Kidney (tissue), 13 donors: ENCODE measurements at regions not wholly inside any gene's neighbourhood (a gene's known extent, or its start where the extent isn't known, plus 50 kb on each side); places are given as distances from the start of the nearest gene placed in this dataset.

Experiments
- DNase-seq, 5 donors: peaks; one replicate each; pipeline ENCODE4 v3.0.0-alpha.2; 2013 to 2020
- FAIRE-seq: peaks from 2 replicates; lab custom pipeline; 2012; peaks lifted over from hg19 to GRCh38; lab: Jason Lieb, UNC
- H3K27ac ChIP-seq, 2 donors: one replicate each; pipeline ENCODE4 v1.7.0; 2013; ENCODE audit warnings: low read depth in 2 of 2, low read length in 2 of 2, inconsistent platforms in 1 of 2
- H3K27me3 ChIP-seq: one replicate; pipeline ENCODE4 v1.7.1; 2013; ENCODE audit warnings: low read length, inconsistent platforms; ENCODE audit not compliant: control insufficient read depth, insufficient read depth
- H3K36me3 ChIP-seq, 3 donors: one replicate each; pipeline versions ENCODE4 v1.7.0 to v1.7.1; 2013; ENCODE audit warnings: low read length in 3 of 3, control low read depth in 1 of 3, inconsistent platforms in 1 of 3; ENCODE audit not compliant: insufficient read depth in 3 of 3, control insufficient read depth in 2 of 3
- H3K4me1 ChIP-seq, 3 donors: one replicate each; pipeline versions ENCODE4 v1.7.0 to v1.7.1; 2013; ENCODE audit warnings: low read length in 3 of 3, inconsistent platforms in 1 of 3, low read depth in 1 of 3; ENCODE audit not compliant: control insufficient read depth in 2 of 3, insufficient read depth in 2 of 3
- H3K4me3 ChIP-seq, 3 donors: one replicate each; pipeline versions ENCODE4 v1.7.0 to v1.8.1; 2013; ENCODE audit warnings: low read length in 3 of 3, control low read depth in 1 of 3, inconsistent platforms in 1 of 3
- H3K9ac ChIP-seq, 3 donors: one replicate each; pipeline versions ENCODE4 v1.7.0 to v1.7.1; 2013; ENCODE audit warnings: low read length in 3 of 3, control low read depth in 1 of 3, inconsistent platforms in 1 of 3
- H3K9me3 ChIP-seq, 3 donors: one replicate each; pipeline versions ENCODE4 v1.7.0 to v1.7.1; 2013; ENCODE audit warnings: low read length in 3 of 3, control low read depth in 1 of 3, inconsistent platforms in 1 of 3; ENCODE audit not compliant: control insufficient read depth in 2 of 3, insufficient read depth in 1 of 3
- intact Hi-C: fragments of 100-400 bp; cut with DNase I; formaldehyde crosslinking; loops from one replicate; pipeline ENCODE4 v1.11.1; 2022
- TF ChIP-seq, protein P1 (sequence below): IDR thresholded peaks from 3 replicates; pipeline ENCODE4 v1.5.1; 2012; ENCODE audit warnings: mild to moderate bottlenecking, moderate library complexity, borderline replicate concordance; ENCODE audit not compliant: insufficient read depth; ENCODE audit errors: extremely low read depth
- donor health status: control.
- donor health status: control.
- donor health status: control.
- donor health status: control.
- donor health status: control.
- donor health status: DM: yes; HTN: yes; CAD: no.
- donor health status: Normal renal cell carcinoma (clear cell type).

DNA sequence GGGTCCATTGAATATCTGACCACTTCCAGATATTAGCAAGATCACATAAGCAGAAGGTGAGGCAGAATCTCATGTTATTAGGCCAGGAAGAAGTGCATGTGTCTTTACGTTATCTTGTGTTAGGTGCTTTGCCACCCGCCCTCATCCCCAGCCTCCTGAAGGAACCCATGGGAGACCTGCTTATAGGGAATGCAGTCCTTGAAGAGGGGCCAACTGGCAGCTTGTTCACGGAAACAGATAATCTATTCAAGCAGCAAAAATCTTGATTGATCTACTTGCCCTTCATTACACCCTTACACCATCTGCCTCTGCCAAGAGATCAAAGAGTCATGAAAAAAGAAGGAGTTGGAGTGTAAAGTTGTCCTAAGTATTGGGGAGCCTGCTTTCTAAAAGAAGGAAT is 576.4 kb downstream of the HTR1B start:
- Histone ChIP-seq H3K4me1 (no peaks in the 10 kb centered on the region), H3K27me3 (no peaks in the 10 kb centered on the region), H3K9me3 (peaks cover 0 to 2% (median 0%) of the 10 kb centered on the region in 3 donors), H3K4me3 (no peak overlapping the region), H3K36me3 (no peaks in the 10 kb centered on the region), H3K27ac (no peak overlapping the region), H3K9ac (no peak overlapping the region)
- no peak for FAIRE-seq
- DNase-seq = no peak
- TF ChIP-seq, protein P1, sequence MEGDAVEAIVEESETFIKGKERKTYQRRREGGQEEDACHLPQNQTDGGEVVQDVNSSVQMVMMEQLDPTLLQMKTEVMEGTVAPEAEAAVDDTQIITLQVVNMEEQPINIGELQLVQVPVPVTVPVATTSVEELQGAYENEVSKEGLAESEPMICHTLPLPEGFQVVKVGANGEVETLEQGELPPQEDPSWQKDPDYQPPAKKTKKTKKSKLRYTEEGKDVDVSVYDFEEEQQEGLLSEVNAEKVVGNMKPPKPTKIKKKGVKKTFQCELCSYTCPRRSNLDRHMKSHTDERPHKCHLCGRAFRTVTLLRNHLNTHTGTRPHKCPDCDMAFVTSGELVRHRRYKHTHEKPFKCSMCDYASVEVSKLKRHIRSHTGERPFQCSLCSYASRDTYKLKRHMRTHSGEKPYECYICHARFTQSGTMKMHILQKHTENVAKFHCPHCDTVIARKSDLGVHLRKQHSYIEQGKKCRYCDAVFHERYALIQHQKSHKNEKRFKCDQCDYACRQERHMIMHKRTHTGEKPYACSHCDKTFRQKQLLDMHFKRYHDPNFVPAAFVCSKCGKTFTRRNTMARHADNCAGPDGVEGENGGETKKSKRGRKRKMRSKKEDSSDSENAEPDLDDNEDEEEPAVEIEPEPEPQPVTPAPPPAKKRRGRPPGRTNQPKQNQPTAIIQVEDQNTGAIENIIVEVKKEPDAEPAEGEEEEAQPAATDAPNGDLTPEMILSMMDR = no peak
- intact Hi-C loops = no loop called here

DNA sequence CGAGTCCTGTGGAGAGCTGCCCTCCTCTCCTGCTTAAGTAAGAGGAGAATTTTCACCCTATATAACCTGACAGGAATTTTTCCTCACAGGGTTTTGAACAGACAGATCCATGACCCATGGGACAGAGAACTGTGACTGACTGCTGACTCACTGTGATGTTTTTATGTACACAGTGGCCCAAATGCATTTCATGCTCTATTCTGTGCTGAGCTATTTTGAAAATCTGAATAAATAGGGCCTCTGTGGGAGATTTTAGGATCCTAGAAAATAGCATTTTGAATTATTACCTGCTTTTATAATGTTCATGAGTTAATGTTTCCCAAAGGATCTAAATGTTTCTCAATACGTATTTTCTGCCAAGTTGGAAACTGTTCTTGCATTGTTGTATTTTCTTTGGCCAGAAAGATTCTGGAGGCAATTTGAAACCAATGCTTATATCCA is 577.4 kb downstream of the HTR1B start:
- FAIRE-seq = no peak
- Histone ChIP-seq H3K27me3 (no peaks in the 10 kb centered on the region), H3K4me1 (no peaks in the 10 kb centered on the region), H3K27ac (no peak overlapping the region), H3K4me3 (no peak overlapping the region), H3K9ac (no peak overlapping the region), H3K36me3 (no peaks in the 10 kb centered on the region), H3K9me3 (peaks cover 0 to 2% (median 0%) of the 10 kb centered on the region in 3 donors)
- peak in 2 of 5 donors; percentile 5 to 33 for DNase-seq
- intact Hi-C loops = no loop called here
- TF ChIP-seq, protein P1 = no peak

DNA sequence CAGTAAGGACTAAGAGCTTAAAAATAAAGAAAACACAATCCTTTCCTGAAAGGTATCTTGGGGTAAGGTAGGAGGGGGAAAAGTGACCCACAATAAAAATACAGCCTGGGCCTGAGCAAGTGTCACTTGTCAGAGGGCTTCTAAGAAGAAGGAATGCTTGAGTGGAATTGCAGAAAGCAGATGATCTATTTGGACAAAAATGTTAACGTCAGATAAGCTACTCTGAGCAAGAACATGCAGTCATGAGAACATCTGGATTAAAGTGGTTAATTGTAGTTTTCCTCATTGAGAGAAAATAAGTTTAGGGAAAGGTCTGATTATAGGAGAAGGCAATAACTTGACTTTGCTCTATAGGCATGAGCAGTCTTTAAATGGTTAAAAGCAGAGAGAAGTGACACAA is 581.9 kb downstream of the HTR1B start:
- Histone ChIP-seq H3K9ac (no peak overlapping the region), H3K4me3 (no peak overlapping the region), H3K36me3 (no peaks in the 10 kb centered on the region), H3K4me1 (no peaks in the 10 kb centered on the region), H3K9me3 (no peaks in the 10 kb centered on the region), H3K27ac (no peak overlapping the region), H3K27me3 (no peaks in the 10 kb centered on the region)
- TF ChIP-seq, protein P1 = no peak
- no peak for FAIRE-seq
- DNase-seq = no peak
- intact Hi-C loops = no loop called here
